IPS-18a (cell line): ENCODE measurements at regions not wholly inside any gene's neighbourhood (a gene's known extent, or its start where the extent isn't known, plus 50 kb on each side); places are given as distances from the start of the nearest gene placed in this dataset.

Experiments used
- H3K27ac ChIP-seq: one replicate; pipeline ENCODE4 v1.5.1; 2013; ENCODE audit warnings: low read length
- H3K27me3 ChIP-seq: one replicate; pipeline ENCODE4 v1.6.1; 2013; ENCODE audit warnings: mild to moderate bottlenecking, low read length; ENCODE audit not compliant: control insufficient read depth, insufficient read depth
- H3K36me3 ChIP-seq: one replicate; pipeline ENCODE4 v1.6.1; 2013; ENCODE audit warnings: low read depth, low read length; ENCODE audit not compliant: control insufficient read depth
- H3K4me1 ChIP-seq: one replicate; pipeline ENCODE4 v1.6.1; 2013; ENCODE audit warnings: low read depth, low read length; ENCODE audit not compliant: control insufficient read depth
- H3K4me3 ChIP-seq: one replicate; pipeline ENCODE4 v1.5.1; 2013; ENCODE audit warnings: low read length
- H3K9ac ChIP-seq: one replicate; pipeline ENCODE4 v1.6.1; 2013; ENCODE audit warnings: mild to moderate bottlenecking, low read length, moderate library complexity
- H3K9me3 ChIP-seq: one replicate; pipeline ENCODE4 v1.6.1; 2013; ENCODE audit warnings: low read depth, low read length; ENCODE audit not compliant: control insufficient read depth

- no peaks in the 10 kb centered on the region for H3K27me3 ChIP-seq
- no peak overlapping the region for H3K4me3 ChIP-seq
- H3K9me3 ChIP-seq = no peaks in the 10 kb centered on the region
- no peaks in the 10 kb centered on the region for H3K36me3 ChIP-seq
- H3K27ac ChIP-seq = no peak overlapping the region
- H3K9ac ChIP-seq = no peak overlapping the region
- no peaks in the 10 kb centered on the region for H3K4me1 ChIP-seq
These were observed 79.0 kb downstream of the LBH start for GRCh38 chr2:30310371-30310770.

- Histone ChIP-seq H3K4me1 (no peaks in the 10 kb centered on the region), H3K27ac (no peak overlapping the region), H3K9ac (no peak overlapping the region), H3K27me3 (no peaks in the 10 kb centered on the region), H3K9me3 (no peaks in the 10 kb centered on the region), H3K4me3 (no peak overlapping the region), H3K36me3 (no peaks in the 10 kb centered on the region)
These were observed 79.6 kb downstream of the LBH start for GRCh38 chr2:30310955-30311354.

GRCh38 chr2:30311711-30312110 is 80.4 kb downstream of the LBH start:
- Histone ChIP-seq H3K9ac (no peak overlapping the region), H3K4me3 (no peak overlapping the region), H3K9me3 (no peaks in the 10 kb centered on the region), H3K36me3 (no peaks in the 10 kb centered on the region), H3K4me1 (no peaks in the 10 kb centered on the region), H3K27me3 (no peaks in the 10 kb centered on the region), H3K27ac (no peak overlapping the region)

GRCh38 chr2:30312916-30313315 is 81.6 kb downstream of the LBH start:
- no peaks in the 10 kb centered on the region for H3K36me3 ChIP-seq
- H3K4me3 ChIP-seq = no peak overlapping the region
- H3K27ac ChIP-seq = no peak overlapping the region
- H3K9me3 ChIP-seq = no peaks in the 10 kb centered on the region
- H3K9ac ChIP-seq = no peak overlapping the region
- H3K27me3 ChIP-seq = no peaks in the 10 kb centered on the region
- no peaks in the 10 kb centered on the region for H3K4me1 ChIP-seq

GRCh38 chr2:30314981-30315380 is 83.6 kb downstream of the LBH start:
- Histone ChIP-seq H3K36me3 (no peaks in the 10 kb centered on the region), H3K27me3 (no peaks in the 10 kb centered on the region), H3K4me1 (no peaks in the 10 kb centered on the region), H3K9me3 (no peaks in the 10 kb centered on the region), H3K9ac (no peak overlapping the region), H3K4me3 (no peak overlapping the region), H3K27ac (no peak overlapping the region)

GRCh38 chr2:30315391-30316063 is 84.2 kb downstream of the LBH start:
- no peaks in the 10 kb centered on the region for H3K27me3 ChIP-seq
- no peaks in the 10 kb centered on the region for H3K36me3 ChIP-seq
- no peak overlapping the region for H3K9ac ChIP-seq
- H3K9me3 ChIP-seq = no peaks in the 10 kb centered on the region
- no peaks in the 10 kb centered on the region for H3K4me1 ChIP-seq
- no peak overlapping the region for H3K4me3 ChIP-seq
- no peak overlapping the region for H3K27ac ChIP-seq

- H3K9ac ChIP-seq = no peak overlapping the region
- no peaks in the 10 kb centered on the region for H3K9me3 ChIP-seq
- no peak overlapping the region for H3K4me3 ChIP-seq
- H3K4me1 ChIP-seq = peaks cover under 1% of the 10 kb centered on the region
- no peaks in the 10 kb centered on the region for H3K27me3 ChIP-seq
- H3K36me3 ChIP-seq = no peaks in the 10 kb centered on the region
- no peak overlapping the region for H3K27ac ChIP-seq
These were observed 85.1 kb downstream of the LBH start for GRCh38 chr2:30316408-30316807.

GRCh38 chr2:30318987-30319782 is 87.9 kb downstream of the LBH start:
- Histone ChIP-seq H3K9ac (no peak overlapping the region), H3K4me1 (peaks cover 3% of the 10 kb centered on the region), H3K27ac (no peak overlapping the region), H3K9me3 (no peaks in the 10 kb centered on the region), H3K4me3 (no peak overlapping the region), H3K27me3 (no peaks in the 10 kb centered on the region), H3K36me3 (no peaks in the 10 kb centered on the region)

GRCh38 chr2:30321466-30321865 is 90.1 kb downstream of the LBH start:
- Histone ChIP-seq H3K9ac (no peak overlapping the region), H3K4me1 (peaks cover 3% of the 10 kb centered on the region)

GRCh38 chr2:30323499-30323898 is 92.2 kb downstream of the LBH start:
- H3K27me3 ChIP-seq = no peaks in the 10 kb centered on the region
- H3K36me3 ChIP-seq = no peaks in the 10 kb centered on the region
- H3K9ac ChIP-seq = no peak overlapping the region
- peaks cover 3% of the 10 kb centered on the region for H3K4me1 ChIP-seq
- no peak overlapping the region for H3K4me3 ChIP-seq
- no peak overlapping the region for H3K27ac ChIP-seq
- no peaks in the 10 kb centered on the region for H3K9me3 ChIP-seq

More at GRCh38 chr2:30321466-30321865, 90.1 kb downstream of the LBH start:
- Histone ChIP-seq H3K36me3 (no peaks in the 10 kb centered on the region), H3K4me3 (no peak overlapping the region), H3K27me3 (no peaks in the 10 kb centered on the region), H3K9me3 (no peaks in the 10 kb centered on the region), H3K27ac (no peak overlapping the region)

- Histone ChIP-seq H3K9me3 (no peaks in the 10 kb centered on the region), H3K4me1 (peaks cover 3% of the 10 kb centered on the region), H3K27ac (no peak overlapping the region), H3K36me3 (no peaks in the 10 kb centered on the region), H3K27me3 (no peaks in the 10 kb centered on the region), H3K4me3 (no peak overlapping the region), H3K9ac (no peak overlapping the region)
These were observed 93.0 kb downstream of the LBH start for GRCh38 chr2:30324245-30324908.
